Osteoblast (primary cell): ENCODE measurements at regions not wholly inside any gene's neighbourhood (a gene's known extent, or its start where the extent isn't known, plus 50 kb on each side); places are given as distances from the start of the nearest gene placed in this dataset.

ENCODE experiments used
- DNase-seq: peaks from one replicate; pipeline ENCODE4 v3.0.0; 2011; ENCODE audit warnings: low spot score, mixed read lengths; ENCODE audit not compliant: insufficient read length; ENCODE audit errors: missing footprints
- H2AFZ ChIP-seq: 2 replicates; pipeline ENCODE4 v1.6.0; 2011; ENCODE audit warnings: mild to moderate bottlenecking, low read length
- H3K27ac ChIP-seq: 2 replicates; pipeline ENCODE4 v1.5.1; 2011; ENCODE audit warnings: mild to moderate bottlenecking, low read depth, low read length, moderate library complexity
- H3K27me3 ChIP-seq: 2 replicates; pipeline ENCODE4 v1.6.0; 2012; ENCODE audit warnings: mild to moderate bottlenecking, control low read depth, inconsistent platforms, low read length, moderate library complexity; ENCODE audit not compliant: insufficient read depth
- H3K36me3 ChIP-seq: 2 replicates; pipeline ENCODE4 v1.5.1; 2011; ENCODE audit warnings: mild to moderate bottlenecking, low read length, control low read depth, moderate library complexity; ENCODE audit not compliant: insufficient read depth
- H3K4me1 ChIP-seq: 2 replicates; pipeline ENCODE4 v1.5.1; 2011; ENCODE audit warnings: mild to moderate bottlenecking, low read length, control low read depth, moderate library complexity; ENCODE audit not compliant: insufficient read depth
- H3K4me2 ChIP-seq: 2 replicates; pipeline ENCODE4 v1.6.0; 2011; ENCODE audit warnings: mild to moderate bottlenecking, low read length; ENCODE audit not compliant: insufficient read depth
- H3K4me3 ChIP-seq: fragments of 200-600 bp; sonication (generic); 3 replicates; pipeline ENCODE4 v1.5.1; 2012; ENCODE audit warnings: mild to moderate bottlenecking, low read length, inconsistent platforms; ENCODE audit not compliant: insufficient read depth
- H3K79me2 ChIP-seq: 2 replicates; pipeline ENCODE4 v1.6.0; 2012; ENCODE audit warnings: mild to moderate bottlenecking, low read length, control low read depth, inconsistent platforms; ENCODE audit not compliant: insufficient read depth
- H3K9me3 ChIP-seq: 2 replicates; pipeline ENCODE4 v1.5.1; 2011; ENCODE audit warnings: low read depth, low read length, control low read depth
- H4K20me1 ChIP-seq: 2 replicates; pipeline ENCODE4 v1.6.0; 2012; ENCODE audit warnings: mild to moderate bottlenecking, low read length, control low read depth; ENCODE audit not compliant: insufficient read depth
- CTCF ChIP-seq: IDR thresholded peaks from 2 replicates; pipeline ENCODE4 v1.5.1; 2011; ENCODE audit warnings: mild to moderate bottlenecking, low read depth, low read length, moderate library complexity; ENCODE audit errors: extremely low read depth

- Histone ChIP-seq H3K27ac (no peak overlapping the region), H3K4me2 (no peak overlapping the region), H3K9me3 (no peaks in the 10 kb centered on the region), H2AFZ (no peak overlapping the region), H3K79me2 (no peaks in the 10 kb centered on the region), H3K36me3 (no peaks in the 10 kb centered on the region), H3K4me3 (no peak overlapping the region), H3K27me3 (no peaks in the 10 kb centered on the region), H4K20me1 (no peaks in the 10 kb centered on the region), H3K4me1 (peaks cover 4% of the 10 kb centered on the region)
- DNase-seq, result no peak
- TF ChIP-seq CTCF, result no peak
These were observed 205.0 kb upstream of the BTBD3 start for GRCh38 chr20:11712639-11713160.

GRCh38 chr20:11714886-11715285, 202.8 kb upstream of the BTBD3 start:
- no peak for TF ChIP-seq CTCF
- H3K27ac ChIP-seq, result no peak overlapping the region

GRCh38 chr20:11716239-11716944, 201.3 kb upstream of the BTBD3 start:
- Histone ChIP-seq H3K4me1 (peaks cover 4% of the 10 kb centered on the region), H4K20me1 (no peaks in the 10 kb centered on the region), H2AFZ (peak overlapping the region; percentile 37), H3K36me3 (no peaks in the 10 kb centered on the region), H3K79me2 (no peaks in the 10 kb centered on the region), H3K27ac (no peak overlapping the region), H3K4me3 (no peak overlapping the region), H3K9me3 (no peaks in the 10 kb centered on the region), H3K4me2 (peak overlapping the region; percentile 18), H3K27me3 (no peaks in the 10 kb centered on the region)
- peak; percentile 53 for TF ChIP-seq CTCF
- peak; percentile 30 for DNase-seq

More at GRCh38 chr20:11714886-11715285, 202.8 kb upstream of the BTBD3 start:
- H2AFZ ChIP-seq, result no peak overlapping the region
- H3K4me1 ChIP-seq, result peaks cover 4% of the 10 kb centered on the region
- H3K4me3 ChIP-seq, result no peak overlapping the region
- no peaks in the 10 kb centered on the region for H3K79me2 ChIP-seq
- no peak for DNase-seq
- no peaks in the 10 kb centered on the region for H3K9me3 ChIP-seq
- no peaks in the 10 kb centered on the region for H3K36me3 ChIP-seq
- H4K20me1 ChIP-seq, result no peaks in the 10 kb centered on the region
- H3K27me3 ChIP-seq, result no peaks in the 10 kb centered on the region
- no peak overlapping the region for H3K4me2 ChIP-seq

GRCh38 chr20:11716945-11717248, 200.8 kb upstream of the BTBD3 start:
- DNase-seq, result no peak
- Histone ChIP-seq H3K4me1 (peaks cover 4% of the 10 kb centered on the region), H3K36me3 (no peaks in the 10 kb centered on the region), H3K9me3 (no peaks in the 10 kb centered on the region), H3K4me3 (no peak overlapping the region), H3K79me2 (no peaks in the 10 kb centered on the region), H3K27me3 (no peaks in the 10 kb centered on the region), H3K4me2 (no peak overlapping the region), H4K20me1 (no peaks in the 10 kb centered on the region), H3K27ac (no peak overlapping the region), H2AFZ (no peak overlapping the region)
- TF ChIP-seq CTCF, result no peak
